ENCODE measurements at regions not wholly inside any gene's neighbourhood (a gene's known extent, or its start where the extent isn't known, plus 50 kb on each side); places are given as distances from the start of the nearest gene placed in this dataset.
"Not testable (repeated sequence)": the region's sequence is repeated elsewhere in the genome, so short reads cannot be mapped to it uniquely, and the experiment has no call there.

DNA sequence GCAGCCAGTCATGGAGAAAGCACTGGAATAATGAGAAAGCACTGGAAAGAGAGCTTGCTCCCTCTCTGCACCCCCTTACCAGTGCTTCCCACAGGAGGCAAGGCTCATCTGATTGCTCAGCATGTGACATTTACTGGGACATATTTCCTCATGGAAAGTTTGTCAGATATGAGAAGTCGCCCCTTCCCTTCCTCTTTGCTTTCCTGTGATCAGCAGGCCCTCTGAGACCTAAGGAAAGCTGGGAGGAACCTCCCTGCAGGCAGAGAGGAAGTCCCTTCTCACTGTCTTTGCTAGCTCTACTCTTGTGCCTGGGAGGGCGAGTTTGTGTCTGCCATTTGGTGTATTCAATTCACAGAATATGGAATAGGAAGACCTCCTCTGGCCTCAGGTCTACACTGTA, 283.8 kb downstream of the ALDH8A1 start:
- DNase-seq: no peak

DNA sequence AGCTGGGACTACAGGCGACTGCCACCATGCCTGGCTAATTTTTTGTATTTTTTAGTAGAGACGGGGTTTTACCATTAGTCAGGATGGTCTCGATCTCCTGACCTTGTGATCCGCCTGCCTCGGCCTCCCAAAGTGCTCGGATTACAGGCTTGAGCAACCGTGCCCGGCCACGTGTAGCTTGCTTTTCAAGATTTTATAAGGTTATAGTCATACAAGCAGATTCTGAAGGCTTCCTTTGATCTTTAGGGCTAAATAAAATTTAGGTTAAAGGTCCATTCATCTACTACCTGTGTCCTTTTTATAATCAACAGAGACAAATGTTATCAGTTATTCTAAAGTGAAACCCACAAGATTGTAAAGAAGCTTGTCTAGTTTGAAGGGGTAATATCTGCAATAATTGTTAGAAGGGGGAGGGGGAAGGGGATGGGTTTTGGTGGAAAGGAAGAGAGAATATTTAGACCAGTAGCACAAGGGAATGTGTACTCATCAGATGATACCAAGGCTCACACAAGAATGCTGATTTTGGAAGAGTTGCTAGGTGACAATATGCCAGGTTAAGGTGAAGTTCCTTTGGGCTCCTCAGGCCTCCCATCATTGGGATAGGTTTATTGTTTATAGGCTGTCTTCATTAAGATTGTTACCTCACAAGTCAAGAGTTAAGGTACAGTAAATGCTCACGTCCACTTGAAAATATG, 284.7 kb downstream of the ALDH8A1 start:
- DNase-seq: no peak

DNA sequence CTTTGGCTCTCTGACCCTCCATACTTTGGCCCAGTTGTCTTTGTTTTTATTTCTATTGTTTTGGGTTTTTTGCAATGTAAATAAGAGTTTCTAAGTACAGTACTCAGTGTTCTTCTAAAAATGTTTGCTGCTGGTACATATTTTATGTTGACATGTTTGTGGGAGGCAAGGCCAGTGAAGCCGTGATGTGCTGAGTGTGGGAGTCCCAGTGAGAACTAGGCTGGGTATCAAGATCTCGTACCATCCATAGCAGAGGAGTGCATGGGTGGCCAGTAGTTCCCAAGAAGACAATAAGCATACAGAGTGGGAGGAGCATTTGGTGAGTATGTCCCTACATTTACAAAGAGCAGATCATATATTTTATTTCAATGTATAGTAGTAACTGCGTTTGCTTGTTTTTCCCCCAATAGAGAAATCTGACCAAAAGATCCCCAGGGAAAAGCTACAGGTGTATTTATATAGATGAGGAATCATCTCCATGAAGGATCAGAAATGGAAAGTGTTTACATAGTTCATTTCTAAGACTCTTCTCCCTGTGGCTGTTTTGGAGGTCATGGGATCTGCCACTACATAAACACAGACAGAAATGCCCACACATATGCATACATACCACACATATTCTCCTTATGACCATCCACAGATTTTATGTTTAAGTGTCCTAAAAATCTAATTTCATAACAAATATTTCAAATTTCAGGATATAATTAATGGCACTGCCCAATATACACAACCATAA, 285.9 kb downstream of the ALDH8A1 start:
- no peak for DNase-seq

DNA sequence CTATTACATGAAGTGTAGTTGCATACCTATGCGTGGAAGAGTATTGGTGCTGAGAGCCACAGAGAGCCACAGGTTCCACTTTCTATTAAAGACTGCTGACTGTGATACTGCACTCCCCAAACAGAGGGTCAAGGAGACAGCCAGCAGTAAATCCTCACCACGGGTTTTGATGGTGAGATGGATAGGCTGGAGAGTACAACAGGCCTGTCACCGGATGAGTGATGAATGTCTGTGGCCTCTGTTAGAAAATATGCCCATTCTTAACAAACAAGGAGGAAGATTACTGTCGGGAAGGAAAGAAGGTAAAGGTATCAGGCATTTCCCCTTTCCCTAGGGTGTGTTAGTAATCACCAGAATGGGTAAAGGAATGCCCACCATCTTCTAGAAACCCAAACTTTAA, 286.5 kb downstream of the ALDH8A1 start:
- no peak for DNase-seq

GRCh38 chr6:134662077-134662700, 287.7 kb downstream of the ALDH8A1 start:
- no peak for DNase-seq

DNA sequence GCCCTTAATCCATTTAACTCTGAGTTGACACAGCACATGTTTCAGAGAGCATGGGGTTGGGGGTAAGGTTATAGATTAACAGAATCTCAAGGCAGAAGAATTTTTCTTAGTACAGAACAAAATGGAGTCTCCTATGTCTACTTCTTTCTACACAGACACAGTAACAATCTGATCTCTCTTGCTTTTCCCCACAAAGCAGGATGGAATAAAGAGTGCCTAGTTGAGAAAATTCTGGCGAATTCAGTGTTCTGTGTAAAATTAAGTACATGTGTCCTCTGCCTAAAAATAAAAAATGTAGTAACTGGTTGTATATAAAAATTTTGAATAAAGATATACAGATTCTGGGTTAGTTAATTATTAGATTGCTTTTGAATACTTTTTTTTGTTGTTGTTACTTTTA, 290.0 kb downstream of the ALDH8A1 start:
- DNase-seq: not testable (repeated sequence)

DNA sequence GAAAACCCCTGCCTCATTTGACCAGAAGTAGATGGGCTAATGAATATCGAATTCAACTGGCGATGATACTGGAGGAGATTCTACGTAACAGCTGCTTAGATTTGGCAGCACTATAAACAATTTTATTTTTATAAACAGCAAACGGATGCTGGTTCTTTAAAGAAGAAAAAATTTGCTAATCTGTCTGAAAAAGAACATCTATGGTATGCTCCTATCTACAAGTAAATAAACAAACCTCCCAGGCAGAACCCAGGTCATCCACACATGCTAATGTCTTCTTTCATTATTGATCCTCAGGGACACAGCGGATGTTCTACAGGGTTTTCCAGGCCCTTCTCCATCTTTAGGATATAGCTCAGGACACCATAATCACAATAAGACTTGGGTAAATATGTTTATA, 291.3 kb downstream of the ALDH8A1 start:
- no peak for DNase-seq

DNA sequence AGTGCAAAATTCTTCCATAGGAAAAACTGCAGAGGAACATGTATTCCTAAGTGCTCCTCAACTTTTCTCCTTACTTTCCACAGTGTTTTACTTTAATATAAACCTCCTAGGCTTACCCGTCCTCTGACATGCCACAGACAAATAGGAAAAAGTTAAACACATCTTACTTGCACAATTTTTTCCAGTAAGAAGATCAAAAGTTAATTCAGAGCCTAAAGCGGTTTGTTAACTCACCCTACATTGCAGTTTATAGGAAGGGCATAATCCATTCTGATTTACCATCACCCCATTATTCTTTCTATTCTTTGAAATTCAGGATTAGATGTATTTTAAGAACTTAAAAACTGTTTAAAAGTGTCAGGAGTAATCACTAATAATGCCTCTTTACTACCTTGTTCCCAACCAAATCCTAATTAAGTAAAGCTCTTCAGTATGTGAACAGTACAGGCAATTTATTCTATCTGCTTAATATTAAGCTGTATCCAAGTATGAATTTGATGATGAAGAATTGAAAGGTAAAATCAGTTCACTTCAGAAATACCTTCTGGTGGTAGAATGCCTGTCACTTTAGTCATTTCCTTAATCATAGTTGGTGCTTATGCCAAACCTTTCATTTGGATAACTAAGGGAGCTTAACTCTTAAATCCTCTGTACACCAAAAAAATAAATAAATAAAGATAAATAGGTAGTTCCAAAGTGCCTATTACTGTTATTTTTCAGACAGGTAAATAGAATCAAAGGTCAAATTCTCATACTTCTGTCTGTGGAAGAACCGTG, 292.0 kb downstream of the ALDH8A1 start:
- DNase-seq: no peak

- no peak for DNase-seq
These were observed 292.6 kb downstream of the ALDH8A1 start for GRCh38 chr6:134657343-134657742.

DNA sequence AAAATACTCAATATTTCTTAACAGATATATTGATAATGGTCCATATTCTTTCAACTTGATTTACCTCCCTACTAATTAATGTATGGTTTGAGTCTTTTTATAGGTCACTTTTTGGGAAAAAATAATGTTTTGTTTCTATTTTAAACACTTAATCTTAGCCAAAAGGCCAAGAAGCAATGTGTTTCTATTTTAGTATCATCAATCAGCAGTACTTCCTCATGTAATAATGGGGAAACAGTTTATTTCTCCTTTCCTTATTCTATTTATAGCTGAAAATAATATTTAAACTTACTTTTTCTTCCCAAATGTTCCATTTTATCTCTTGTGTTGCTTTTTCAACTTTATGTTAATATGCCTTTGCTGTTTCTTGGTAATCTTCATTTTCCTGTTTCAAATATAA, 295.1 kb downstream of the ALDH8A1 start:
- no peak for DNase-seq

DNA sequence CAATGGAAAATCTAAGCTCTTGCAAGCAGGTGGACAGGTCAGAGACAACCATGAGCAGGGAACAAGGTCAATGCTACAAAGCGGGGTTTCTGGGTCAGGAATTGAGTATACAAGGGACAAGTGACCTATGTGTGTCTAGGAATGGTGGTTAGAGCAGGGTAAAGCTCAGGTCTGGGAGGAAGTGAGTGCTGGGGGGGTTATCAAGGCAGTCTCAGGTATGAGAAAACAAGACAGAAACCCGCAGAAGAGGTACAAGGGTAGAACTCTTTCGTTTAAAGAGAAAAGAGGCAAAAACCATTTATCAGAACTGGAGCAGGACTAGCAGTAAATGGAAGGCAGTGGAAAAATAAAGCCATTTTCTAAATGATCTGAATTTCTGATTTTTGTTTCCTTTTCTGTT, 298.4 kb downstream of the ALDH8A1 start:
- no peak for DNase-seq

GRCh38 chr6:134647861-134648260, 302.0 kb downstream of the ALDH8A1 start:
- no peak for DNase-seq

- DNase-seq: no peak
These were observed 307.1 kb downstream of the ALDH8A1 start for GRCh38 chr6:134642819-134643218.

GRCh38 chr6:134642279-134642678, 307.6 kb downstream of the ALDH8A1 start:
- DNase-seq: no peak

DNA sequence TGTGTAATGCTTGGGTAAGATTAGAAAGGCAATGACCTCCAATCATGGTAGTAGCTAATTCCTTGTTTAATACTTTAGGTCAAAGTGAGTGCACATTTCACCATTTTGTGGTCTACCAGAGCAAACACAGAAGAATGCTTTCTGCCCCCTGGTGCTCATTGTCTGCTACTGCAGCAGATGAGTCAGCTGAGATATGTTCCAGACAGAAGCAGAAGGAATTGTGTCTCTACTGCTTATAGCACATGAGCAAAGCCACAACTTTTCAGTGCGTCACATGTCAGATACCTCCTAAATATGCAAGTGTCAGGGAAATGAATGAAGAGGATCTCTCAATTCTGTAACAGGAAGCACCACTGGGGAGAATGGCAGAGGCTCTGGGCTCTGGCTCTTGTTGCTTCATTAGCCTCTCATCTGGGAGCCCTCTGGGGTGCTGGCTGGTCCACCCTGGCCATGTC, 308.9 kb downstream of the ALDH8A1 start:
- peak; percentile 71 for DNase-seq

GRCh38 chr6:134640229-134640628, 309.7 kb downstream of the ALDH8A1 start:
- no peak for DNase-seq

- DNase-seq: no peak
These were observed 312.0 kb downstream of the ALDH8A1 start for GRCh38 chr6:134637847-134638437.

DNA sequence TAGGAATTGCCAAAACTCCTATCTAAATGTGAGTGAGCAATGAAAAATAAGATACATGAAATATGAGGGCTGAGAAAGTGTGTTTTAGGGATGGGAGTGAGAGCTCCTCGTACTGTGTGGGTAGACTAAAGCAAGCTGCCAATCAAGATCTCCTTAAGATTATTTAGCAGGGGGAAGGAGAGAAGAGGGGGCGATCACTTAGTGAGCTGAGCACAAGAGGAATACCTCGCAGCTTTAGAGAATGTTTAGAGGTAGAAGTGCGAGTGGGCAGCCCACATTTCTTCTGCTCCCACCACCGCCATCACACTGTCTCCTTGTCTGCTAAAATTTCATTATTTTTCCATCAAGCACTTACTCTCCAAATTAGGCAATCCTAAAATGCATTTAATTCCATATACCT, 312.6 kb downstream of the ALDH8A1 start:
- no peak for DNase-seq

- DNase-seq: no peak
These were observed 313.6 kb downstream of the ALDH8A1 start for GRCh38 chr6:134636186-134636799.

DNA sequence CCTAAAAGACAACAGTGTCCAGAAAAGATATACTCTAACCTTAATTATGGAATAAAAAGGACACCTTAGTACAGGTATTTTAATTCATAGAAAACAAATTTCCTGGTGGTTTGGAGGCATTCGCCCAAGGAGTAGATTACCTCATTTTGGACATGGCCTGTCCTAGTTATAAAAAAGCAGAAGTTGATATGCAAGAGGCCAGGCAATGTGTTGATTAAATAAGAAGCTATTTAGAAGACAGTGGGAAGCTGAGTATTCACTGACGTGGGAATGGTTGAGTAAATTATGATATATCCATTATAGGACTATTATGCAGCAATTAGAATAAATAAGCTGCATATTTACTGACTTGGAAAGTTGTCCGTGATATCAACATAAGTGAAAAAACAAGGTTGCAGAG, 314.9 kb downstream of the ALDH8A1 start:
- no peak for DNase-seq

DNA sequence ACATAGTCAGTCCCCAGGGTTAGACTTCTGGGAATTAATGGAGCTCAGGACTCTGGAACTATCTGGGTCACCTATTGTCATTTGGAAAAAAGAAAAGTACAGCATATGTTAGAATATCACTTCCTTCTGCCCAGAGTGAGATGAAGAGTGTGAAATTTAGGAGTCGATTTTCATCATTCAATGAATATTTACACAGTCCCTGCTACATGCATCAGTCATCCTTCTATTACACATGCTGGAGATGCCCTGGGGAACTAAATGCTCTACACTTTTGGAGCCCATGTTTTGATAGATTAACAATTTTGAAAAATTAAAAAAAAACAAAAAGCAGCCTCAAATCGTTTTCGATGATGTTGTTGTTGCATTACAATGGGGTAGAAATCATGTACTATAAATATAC, 315.4 kb downstream of the ALDH8A1 start:
- DNase-seq: no peak

All from right forelimb (tissue), 1 donor.